ENCODE measurements at regions not wholly inside any gene's neighbourhood (a gene's known extent, or its start where the extent isn't known, plus 50 kb on each side); places are given as distances from the start of the nearest gene placed in this dataset.

DNA sequence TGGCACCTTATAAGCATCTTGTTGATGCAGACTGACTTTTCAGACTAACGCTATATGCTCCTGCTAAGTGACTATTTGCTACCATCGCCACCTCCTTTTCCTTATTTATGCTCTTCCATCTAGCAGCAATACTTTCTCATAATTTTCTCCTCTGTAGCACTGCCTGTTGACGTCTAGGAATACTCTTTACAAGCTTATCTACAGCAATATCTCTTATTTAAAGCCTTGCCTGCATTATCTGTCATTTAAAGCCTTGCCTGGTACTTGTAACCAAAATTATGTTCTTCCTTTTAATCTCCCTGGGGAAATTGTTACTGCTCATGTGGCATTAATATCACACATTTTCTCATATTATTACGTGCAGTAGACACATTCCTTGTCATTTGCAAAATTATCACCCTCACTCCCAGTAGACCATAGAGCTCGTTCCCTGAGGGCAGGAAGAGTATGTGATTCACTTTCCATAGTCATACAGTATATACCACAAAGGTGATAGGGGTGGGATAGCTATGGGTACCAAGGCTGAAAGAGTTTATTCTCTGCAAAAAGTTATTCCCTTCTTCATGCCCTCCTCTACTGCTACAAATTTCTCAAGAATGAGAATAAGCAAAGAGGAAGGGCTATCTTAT is 359.7 kb upstream of the PCDH15 start:
- TF ChIP-seq SIN3A (IDR thresholded peaks at IDR 0.05; ENCODE audit: borderline replicate concordance, insufficient read depth, low read length): no peak
- TF ChIP-seq, protein P1, sequence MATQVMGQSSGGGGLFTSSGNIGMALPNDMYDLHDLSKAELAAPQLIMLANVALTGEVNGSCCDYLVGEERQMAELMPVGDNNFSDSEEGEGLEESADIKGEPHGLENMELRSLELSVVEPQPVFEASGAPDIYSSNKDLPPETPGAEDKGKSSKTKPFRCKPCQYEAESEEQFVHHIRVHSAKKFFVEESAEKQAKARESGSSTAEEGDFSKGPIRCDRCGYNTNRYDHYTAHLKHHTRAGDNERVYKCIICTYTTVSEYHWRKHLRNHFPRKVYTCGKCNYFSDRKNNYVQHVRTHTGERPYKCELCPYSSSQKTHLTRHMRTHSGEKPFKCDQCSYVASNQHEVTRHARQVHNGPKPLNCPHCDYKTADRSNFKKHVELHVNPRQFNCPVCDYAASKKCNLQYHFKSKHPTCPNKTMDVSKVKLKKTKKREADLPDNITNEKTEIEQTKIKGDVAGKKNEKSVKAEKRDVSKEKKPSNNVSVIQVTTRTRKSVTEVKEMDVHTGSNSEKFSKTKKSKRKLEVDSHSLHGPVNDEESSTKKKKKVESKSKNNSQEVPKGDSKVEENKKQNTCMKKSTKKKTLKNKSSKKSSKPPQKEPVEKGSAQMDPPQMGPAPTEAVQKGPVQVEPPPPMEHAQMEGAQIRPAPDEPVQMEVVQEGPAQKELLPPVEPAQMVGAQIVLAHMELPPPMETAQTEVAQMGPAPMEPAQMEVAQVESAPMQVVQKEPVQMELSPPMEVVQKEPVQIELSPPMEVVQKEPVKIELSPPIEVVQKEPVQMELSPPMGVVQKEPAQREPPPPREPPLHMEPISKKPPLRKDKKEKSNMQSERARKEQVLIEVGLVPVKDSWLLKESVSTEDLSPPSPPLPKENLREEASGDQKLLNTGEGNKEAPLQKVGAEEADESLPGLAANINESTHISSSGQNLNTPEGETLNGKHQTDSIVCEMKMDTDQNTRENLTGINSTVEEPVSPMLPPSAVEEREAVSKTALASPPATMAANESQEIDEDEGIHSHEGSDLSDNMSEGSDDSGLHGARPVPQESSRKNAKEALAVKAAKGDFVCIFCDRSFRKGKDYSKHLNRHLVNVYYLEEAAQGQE (IDR thresholded peaks at IDR 0.05; ENCODE audit: insufficient read depth in 1 of 2, low read depth in 2 of 2, low read length in 2 of 2): no peak
